ENCODE measurements at regions not wholly inside any gene's neighbourhood (a gene's known extent, or its start where the extent isn't known, plus 50 kb on each side); places are given as distances from the start of the nearest gene placed in this dataset.

GRCh38 chr18:37778417-37779165 is 213.0 kb upstream of the CELF4 start:
- peak; percentile 72 for DNase-seq

- DNase-seq, result no peak
Observed at GRCh38 chr18:37769826-37770225, 204.2 kb upstream of the CELF4 start.

- DNase-seq, result no peak
Observed at GRCh38 chr18:37764541-37765288, 199.1 kb upstream of the CELF4 start.

GRCh38 chr18:37762076-37762621 is 196.6 kb upstream of the CELF4 start:
- DNase-seq, result no peak

- DNase-seq, result no peak
Observed at GRCh38 chr18:37754141-37754540, 188.5 kb upstream of the CELF4 start.

GRCh38 chr18:37742436-37742835 is 176.8 kb upstream of the CELF4 start:
- DNase-seq, result no peak

- DNase-seq, result no peak
Observed at GRCh38 chr18:37741032-37741623, 175.5 kb upstream of the CELF4 start.

- DNase-seq, result no peak
Observed at GRCh38 chr18:37734406-37734805, 168.8 kb upstream of the CELF4 start.

GRCh38 chr18:37729716-37730115 is 164.1 kb upstream of the CELF4 start:
- DNase-seq, result no peak

- no peak for DNase-seq
Observed at GRCh38 chr18:37724206-37724605, 158.6 kb upstream of the CELF4 start.

- DNase-seq, result no peak
Observed at GRCh38 chr18:37721544-37722522, 156.2 kb upstream of the CELF4 start.

GRCh38 chr18:37720663-37721062 is 155.1 kb upstream of the CELF4 start:
- DNase-seq, result no peak

GRCh38 chr18:37717656-37718055 is 152.1 kb upstream of the CELF4 start:
- no peak for DNase-seq

GRCh38 chr18:37717098-37717497 is 151.5 kb upstream of the CELF4 start:
- no peak for DNase-seq

- DNase-seq, result no peak
Observed at GRCh38 chr18:37716106-37716735, 150.6 kb upstream of the CELF4 start.

GRCh38 chr18:37714691-37715090 is 149.1 kb upstream of the CELF4 start:
- no peak for DNase-seq

GRCh38 chr18:37712776-37713175 is 147.2 kb upstream of the CELF4 start:
- DNase-seq, result no peak

- no peak for DNase-seq
Observed at GRCh38 chr18:37711766-37712505, 146.3 kb upstream of the CELF4 start.

- DNase-seq, result peak; percentile 36
Observed at GRCh38 chr18:37710726-37711125, 145.1 kb upstream of the CELF4 start.

GRCh38 chr18:37709740-37710139 is 144.1 kb upstream of the CELF4 start:
- DNase-seq, result no peak

- no peak for DNase-seq
Observed at GRCh38 chr18:37705016-37705415, 139.4 kb upstream of the CELF4 start.
